MM.1S (cell line): ENCODE measurements at regions not wholly inside any gene's neighbourhood (a gene's known extent, or its start where the extent isn't known, plus 50 kb on each side); places are given as distances from the start of the nearest gene placed in this dataset.

Experiments used
- DNase-seq: peaks from one replicate; pipeline ENCODE4 v3.0.0-alpha.2; 2015
- H2AFZ ChIP-seq: fragments of 300-600 bp; sonication (generic); 2 replicates; pipeline ENCODE4 v1.6.0; 2016; ENCODE audit warnings: antibody characterized with exemption, low read length
- H3F3A ChIP-seq: fragments of 300-600 bp; sonication (generic); 2 replicates; pipeline ENCODE4 v1.6.1; 2016; ENCODE audit warnings: mild to moderate bottlenecking, antibody characterized with exemption, low read length, moderate library complexity, mixed read lengths; ENCODE audit not compliant: insufficient read depth
- H3K27ac ChIP-seq: fragments of 300-600 bp; sonication (generic); 2 replicates; pipeline ENCODE4 v1.5.1; 2016; ENCODE audit warnings: mild to moderate bottlenecking, low read length
- H3K27me3 ChIP-seq: fragments of 300-600 bp; sonication (generic); replicated peaks from 2 replicates; pipeline ENCODE4 v1.6.0; 2016; ENCODE audit warnings: low read length; ENCODE audit not compliant: insufficient read depth
- H3K36me3 ChIP-seq: fragments of 300-600 bp; sonication (generic); replicated peaks from 2 replicates; pipeline ENCODE4 v1.6.1; 2016; ENCODE audit warnings: mild to moderate bottlenecking, low read length, mixed read lengths; ENCODE audit not compliant: insufficient read depth
- H3K4me1 ChIP-seq: fragments of 300-600 bp; sonication (generic); 2 replicates; pipeline ENCODE4 v1.6.1; 2016; ENCODE audit warnings: low read length, mixed read lengths
- H3K4me2 ChIP-seq: fragments of 300-600 bp; sonication (generic); 2 replicates; pipeline ENCODE4 v1.6.0; 2016; ENCODE audit warnings: low read depth, low read length
- H3K4me3 ChIP-seq: fragments of 300-600 bp; sonication (generic); 2 replicates; pipeline ENCODE4 v1.5.1; 2016; ENCODE audit warnings: low read length, mixed read lengths
- H3K79me2 ChIP-seq: fragments of 300-600 bp; sonication (generic); 2 replicates; pipeline ENCODE4 v1.6.1; 2016; ENCODE audit warnings: mixed run types, low read length, mixed read lengths
- H3K9ac ChIP-seq: fragments of 300-600 bp; sonication (generic); 2 replicates; pipeline ENCODE4 v1.6.1; 2016; ENCODE audit warnings: low read length, mixed read lengths
- H3K9me2 ChIP-seq: fragments of 300-600 bp; sonication (generic); replicated peaks from 2 replicates; pipeline ENCODE4 v1.6.1; 2016; ENCODE audit warnings: mild to moderate bottlenecking, low read length, mixed read lengths; ENCODE audit not compliant: insufficient read depth
- H3K9me3 ChIP-seq: fragments of 300-600 bp; sonication (generic); replicated peaks from 2 replicates; pipeline ENCODE4 v1.6.1; 2016; ENCODE audit warnings: mild to moderate bottlenecking, low read length, mixed read lengths; ENCODE audit not compliant: insufficient read depth
- H4K20me1 ChIP-seq: fragments of 300-600 bp; sonication (generic); 2 replicates; pipeline ENCODE4 v1.6.1; 2016; ENCODE audit warnings: mild to moderate bottlenecking, low read length, moderate library complexity, mixed read lengths; ENCODE audit not compliant: insufficient read depth
- EZH2 ChIP-seq: fragments of 300-600 bp; sonication (generic); optimal IDR thresholded peaks from 2 replicates; pipeline ENCODE3; 2017; ENCODE audit warnings: low read depth, mild to moderate bottlenecking, antibody characterized with exemption, low read length, mixed read lengths
- EZH2phosphoT487 ChIP-seq: fragments of 300-600 bp; sonication (generic); IDR thresholded peaks from 2 replicates; pipeline ENCODE4 v1.6.1; 2018; ENCODE audit warnings: antibody characterized with exemption, low read length
- TF ChIP-seq, protein P1 (sequence below): fragments of 300-600 bp; sonication (generic); IDR thresholded peaks from 2 replicates; pipeline ENCODE4 v1.5.1; 2016; ENCODE audit warnings: antibody characterized with exemption, low read length, mixed read lengths

DNA sequence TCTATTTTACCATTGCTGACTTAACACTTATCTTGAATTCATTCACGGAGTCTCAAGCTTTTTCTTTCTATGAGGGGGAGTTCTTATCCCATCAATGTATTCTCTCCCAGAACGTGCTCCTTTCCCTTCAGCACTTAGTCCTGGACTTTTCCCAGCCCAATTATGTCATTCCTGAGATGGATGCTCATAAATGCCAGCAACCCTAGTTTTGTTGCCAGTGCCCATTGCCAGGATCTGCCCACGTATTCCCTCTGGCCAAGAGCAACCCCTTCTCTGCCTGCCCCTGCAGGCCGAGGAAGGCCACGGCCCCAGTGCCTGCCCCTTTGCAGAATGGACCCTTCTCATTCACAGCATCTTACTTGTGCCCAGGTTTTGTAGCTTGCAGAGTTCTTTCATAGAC lies 67.4 kb upstream of the PPP1R3C start:
- no peak overlapping the region for H3K27ac ChIP-seq

DNA sequence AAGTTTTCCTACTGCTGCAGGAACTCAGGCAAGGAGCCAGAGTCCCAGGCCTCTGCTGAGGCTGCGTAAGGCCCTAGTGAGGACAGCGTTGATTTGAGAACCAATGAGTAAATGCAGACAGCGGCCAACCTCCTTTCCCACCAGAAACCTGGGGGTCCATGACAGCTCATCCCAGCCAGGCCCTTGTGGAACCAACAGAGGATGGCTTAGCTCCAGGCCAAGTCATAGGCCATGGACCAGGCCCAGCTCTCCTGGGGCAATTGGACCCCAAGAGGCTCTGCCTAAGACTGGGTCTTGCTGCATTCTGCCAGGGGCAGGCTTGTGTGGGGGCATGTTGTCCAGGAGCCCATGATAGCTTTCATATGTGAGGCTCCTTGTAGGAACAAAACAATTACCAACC lies 65.4 kb upstream of the PPP1R3C start:
- H3K4me1 ChIP-seq: no peaks in the 10 kb centered on the region
- no peak overlapping the region for H3K9ac ChIP-seq
- H3F3A ChIP-seq: no peaks in the 10 kb centered on the region
- no peaks in the 10 kb centered on the region for H3K9me2 ChIP-seq
- DNase-seq: no peak
- TF ChIP-seq EZH2phosphoT487 (no peak), EZH2 (no peak)
- TF ChIP-seq, protein P1, sequence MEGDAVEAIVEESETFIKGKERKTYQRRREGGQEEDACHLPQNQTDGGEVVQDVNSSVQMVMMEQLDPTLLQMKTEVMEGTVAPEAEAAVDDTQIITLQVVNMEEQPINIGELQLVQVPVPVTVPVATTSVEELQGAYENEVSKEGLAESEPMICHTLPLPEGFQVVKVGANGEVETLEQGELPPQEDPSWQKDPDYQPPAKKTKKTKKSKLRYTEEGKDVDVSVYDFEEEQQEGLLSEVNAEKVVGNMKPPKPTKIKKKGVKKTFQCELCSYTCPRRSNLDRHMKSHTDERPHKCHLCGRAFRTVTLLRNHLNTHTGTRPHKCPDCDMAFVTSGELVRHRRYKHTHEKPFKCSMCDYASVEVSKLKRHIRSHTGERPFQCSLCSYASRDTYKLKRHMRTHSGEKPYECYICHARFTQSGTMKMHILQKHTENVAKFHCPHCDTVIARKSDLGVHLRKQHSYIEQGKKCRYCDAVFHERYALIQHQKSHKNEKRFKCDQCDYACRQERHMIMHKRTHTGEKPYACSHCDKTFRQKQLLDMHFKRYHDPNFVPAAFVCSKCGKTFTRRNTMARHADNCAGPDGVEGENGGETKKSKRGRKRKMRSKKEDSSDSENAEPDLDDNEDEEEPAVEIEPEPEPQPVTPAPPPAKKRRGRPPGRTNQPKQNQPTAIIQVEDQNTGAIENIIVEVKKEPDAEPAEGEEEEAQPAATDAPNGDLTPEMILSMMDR: no peak
- no peaks in the 10 kb centered on the region for H3K36me3 ChIP-seq
- H4K20me1 ChIP-seq: no peaks in the 10 kb centered on the region
- H3K9me3 ChIP-seq: no peaks in the 10 kb centered on the region
- no peak overlapping the region for H3K4me2 ChIP-seq
- H2AFZ ChIP-seq: no peak overlapping the region
- H3K4me3 ChIP-seq: no peak overlapping the region
- no peak overlapping the region for H3K27ac ChIP-seq
- no peaks in the 10 kb centered on the region for H3K27me3 ChIP-seq
- no peaks in the 10 kb centered on the region for H3K79me2 ChIP-seq

More for the DNA sequence above, 67.4 kb upstream of the PPP1R3C start:
- Histone ChIP-seq H3K9me2 (no peaks in the 10 kb centered on the region), H3K79me2 (no peaks in the 10 kb centered on the region), H3K9me3 (no peaks in the 10 kb centered on the region), H3K4me1 (no peaks in the 10 kb centered on the region), H3F3A (no peaks in the 10 kb centered on the region), H3K27me3 (no peaks in the 10 kb centered on the region), H4K20me1 (no peaks in the 10 kb centered on the region), H3K4me2 (no peak overlapping the region), H3K4me3 (no peak overlapping the region), H3K9ac (no peak overlapping the region), H3K36me3 (no peaks in the 10 kb centered on the region), H2AFZ (no peak overlapping the region)
- no peak for DNase-seq
- no peak for TF ChIP-seq EZH2phosphoT487
- TF ChIP-seq EZH2: no peak

DNA sequence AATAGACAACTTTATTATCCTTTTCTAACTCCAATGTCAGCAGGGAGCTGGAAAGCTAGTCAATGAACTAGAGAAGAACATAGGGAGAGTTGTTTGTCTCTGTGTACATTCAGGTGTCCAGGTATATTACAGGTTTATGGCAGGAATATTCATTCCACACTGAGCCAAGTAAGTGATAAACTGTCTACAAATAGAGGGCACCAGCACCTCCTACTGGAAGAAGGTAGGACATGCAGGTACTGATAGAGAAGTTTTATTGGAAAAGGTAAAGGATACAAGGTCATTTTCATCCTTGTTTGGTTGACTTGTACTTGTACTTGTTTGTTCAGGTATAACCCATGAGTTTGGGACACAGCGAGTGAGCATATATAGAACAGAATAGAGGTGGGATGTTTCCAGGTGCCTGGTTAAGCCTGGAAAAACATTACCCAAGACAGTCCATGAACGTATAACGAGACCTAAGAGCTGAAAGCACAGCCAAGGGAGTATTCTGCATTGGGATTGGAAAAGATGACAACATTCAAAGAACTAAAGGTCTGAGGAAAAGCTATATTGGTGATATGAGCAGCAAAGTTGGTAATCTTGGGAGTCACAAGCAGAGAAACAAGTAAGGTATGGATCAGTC lies 61.4 kb upstream of the PPP1R3C start:
- Histone ChIP-seq H3K9ac (no peak overlapping the region), H2AFZ (no peak overlapping the region), H3K79me2 (no peaks in the 10 kb centered on the region), H3K36me3 (no peaks in the 10 kb centered on the region), H3K9me2 (no peaks in the 10 kb centered on the region), H3K4me1 (no peaks in the 10 kb centered on the region), H3K4me2 (no peak overlapping the region), H3K4me3 (no peak overlapping the region), H3F3A (no peaks in the 10 kb centered on the region), H3K27me3 (no peaks in the 10 kb centered on the region), H3K27ac (no peak overlapping the region), H4K20me1 (no peaks in the 10 kb centered on the region), H3K9me3 (no peaks in the 10 kb centered on the region)
- no peak for TF ChIP-seq EZH2
- TF ChIP-seq, protein P1: peak; percentile 73
- TF ChIP-seq EZH2phosphoT487: no peak
- peak; percentile 40 for DNase-seq

DNA sequence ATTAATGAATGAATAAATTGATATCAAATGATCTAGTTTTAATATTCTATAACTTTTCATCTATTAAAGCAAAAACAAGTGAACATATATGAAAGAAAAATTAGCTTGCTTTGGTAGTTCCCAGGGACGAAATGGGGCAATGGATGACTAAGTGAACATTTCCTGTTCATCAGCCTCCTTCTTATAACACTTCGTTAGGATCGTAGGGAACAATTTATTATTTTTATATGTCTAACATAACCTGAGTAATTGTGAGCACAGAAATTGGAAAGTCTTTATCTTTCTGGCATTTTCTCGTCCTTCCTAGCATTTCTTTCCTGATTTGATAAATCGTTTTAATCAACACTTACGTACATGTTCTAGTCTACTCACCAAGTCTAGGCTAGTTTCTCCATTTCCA lies 59.1 kb upstream of the PPP1R3C start:
- H3K9me3 ChIP-seq: no peaks in the 10 kb centered on the region
- no peaks in the 10 kb centered on the region for H3K27me3 ChIP-seq
- no peaks in the 10 kb centered on the region for H4K20me1 ChIP-seq
- no peak overlapping the region for H3K9ac ChIP-seq
- no peak overlapping the region for H2AFZ ChIP-seq
- no peak overlapping the region for H3K4me3 ChIP-seq
- TF ChIP-seq EZH2 (no peak), EZH2phosphoT487 (no peak)
- TF ChIP-seq, protein P1: no peak
- no peaks in the 10 kb centered on the region for H3F3A ChIP-seq
- no peaks in the 10 kb centered on the region for H3K79me2 ChIP-seq
- DNase-seq: no peak
- no peaks in the 10 kb centered on the region for H3K4me1 ChIP-seq
- H3K36me3 ChIP-seq: no peaks in the 10 kb centered on the region
- no peak overlapping the region for H3K4me2 ChIP-seq
- no peaks in the 10 kb centered on the region for H3K9me2 ChIP-seq
- no peak overlapping the region for H3K27ac ChIP-seq
